ENCODE measurements at regions not wholly inside any gene's neighbourhood (a gene's known extent, or its start where the extent isn't known, plus 50 kb on each side); places are given as distances from the start of the nearest gene placed in this dataset.

DNA sequence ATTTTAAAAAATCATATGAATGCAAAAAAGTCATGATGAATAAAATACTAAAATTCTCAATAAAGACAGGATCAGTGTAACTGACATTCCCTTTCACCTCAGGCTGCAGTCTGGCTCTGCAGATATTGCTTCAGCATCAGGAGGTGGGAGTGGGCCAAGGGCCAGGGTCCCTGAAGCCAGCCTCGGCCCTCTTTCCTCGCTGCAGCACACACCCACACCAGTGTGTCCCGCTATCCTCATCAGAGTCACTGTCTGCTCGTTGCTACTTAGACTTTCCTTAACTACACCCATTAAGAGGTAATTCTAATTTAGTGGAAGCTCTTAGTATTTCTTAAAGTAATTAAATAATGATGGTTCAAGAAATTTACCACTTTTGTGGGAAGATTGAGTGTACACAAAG is 298.2 kb downstream of the UBE3D start:
- 87% methylated on average over 4 of the region's 4 CpGs for WGBS
- no peak for DNase-seq (ENCODE audit: low read depth in 6 of 9, low spot score in 9 of 9)
- H3K9me3 ChIP-seq (ENCODE audit: control insufficient read depth in 2 of 2, insufficient read depth in 1 of 2, low read length in 1 of 2) = no peaks in the 10 kb centered on the region
- no peaks in the 10 kb centered on the region for H3K4me1 ChIP-seq (ENCODE audit: control insufficient read depth in 2 of 2, insufficient read depth in 2 of 2, low read length in 2 of 2)
- no peak overlapping the region for H3K4me3 ChIP-seq (ENCODE audit: low read length in 2 of 2)
- no peak overlapping the region for H3K27ac ChIP-seq (ENCODE audit: low read depth in 1 of 2, low read length in 1 of 2)
- H3K27me3 ChIP-seq (ENCODE audit: control insufficient read depth in 2 of 2, insufficient read depth in 1 of 2, low read length in 1 of 2) = no peaks in the 10 kb centered on the region
- no peaks in the 10 kb centered on the region for H3K36me3 ChIP-seq (ENCODE audit: control insufficient read depth in 2 of 2, insufficient read depth in 2 of 2, low read length in 1 of 2)

DNA sequence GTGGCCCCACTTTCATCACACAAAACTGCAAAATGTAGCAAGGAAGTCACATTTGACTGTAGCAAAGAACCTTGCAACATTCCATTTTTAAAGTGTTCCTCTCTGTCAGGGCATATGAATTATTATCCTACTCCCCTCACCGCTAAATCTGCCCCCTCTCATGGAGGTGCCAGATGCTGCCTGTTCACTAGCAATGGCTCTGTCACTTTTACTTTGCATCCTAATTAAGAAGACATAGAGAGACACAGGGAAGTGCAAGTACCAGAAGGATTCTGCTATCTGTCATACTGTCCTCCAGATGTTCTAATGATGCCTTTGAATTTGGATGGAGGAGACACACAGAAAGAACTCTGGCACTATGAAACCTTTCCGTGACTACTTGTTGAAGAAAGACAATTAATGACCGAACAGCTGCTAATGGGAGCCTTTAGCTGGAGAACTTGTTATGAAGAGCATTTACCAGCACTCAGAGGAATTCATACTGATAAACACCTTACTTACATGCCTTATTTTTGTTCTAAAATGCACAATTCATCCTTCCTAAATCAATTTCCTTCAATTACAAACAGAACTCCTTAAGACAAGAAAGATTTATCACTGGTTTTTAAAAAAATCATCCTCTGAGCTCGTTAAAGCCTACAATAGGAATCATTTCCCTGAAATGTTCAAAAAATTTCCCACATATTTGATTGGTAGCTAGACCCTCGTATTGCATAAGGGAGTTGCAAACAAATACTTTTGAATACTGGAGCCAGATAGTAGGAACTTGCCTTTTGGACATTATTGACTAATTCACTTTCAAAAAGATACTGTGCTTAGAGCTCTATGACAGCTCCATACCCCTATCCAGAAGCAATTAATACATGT is 292.6 kb downstream of the UBE3D start:
- WGBS = 72% methylated on average over 5 of the region's 5 CpGs

DNA sequence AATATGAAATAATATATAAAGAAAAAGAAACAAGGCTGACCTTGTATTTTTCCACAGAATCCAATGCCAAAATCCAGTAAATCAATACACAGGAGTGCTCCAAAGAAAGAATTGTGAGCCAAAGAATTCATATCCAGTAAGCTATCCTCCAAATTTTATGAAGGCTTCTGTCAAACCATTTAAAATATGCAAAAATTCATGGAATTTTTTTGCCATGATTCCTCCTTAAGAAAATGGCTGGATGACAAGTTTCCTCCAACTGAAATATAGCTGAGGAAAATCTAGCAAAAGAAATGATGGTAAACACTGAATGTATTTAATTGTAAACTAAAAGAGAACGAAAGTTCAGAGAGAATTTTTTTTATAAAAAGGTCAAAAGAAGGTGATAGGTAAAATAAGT is 290.3 kb downstream of the UBE3D start:
- no peaks in the 10 kb centered on the region for H3K36me3 ChIP-seq (ENCODE audit: control insufficient read depth in 2 of 2, insufficient read depth in 2 of 2, low read length in 1 of 2)
- H3K27ac ChIP-seq (ENCODE audit: low read depth in 1 of 2, low read length in 1 of 2) = no peak overlapping the region
- H3K4me3 ChIP-seq (ENCODE audit: low read length in 2 of 2) = no peak overlapping the region
- H3K27me3 ChIP-seq (ENCODE audit: control insufficient read depth in 2 of 2, insufficient read depth in 1 of 2, low read length in 1 of 2) = no peaks in the 10 kb centered on the region
- no peak for DNase-seq (ENCODE audit: low read depth in 6 of 9, low spot score in 9 of 9)
- no peaks in the 10 kb centered on the region for H3K9me3 ChIP-seq (ENCODE audit: control insufficient read depth in 2 of 2, insufficient read depth in 1 of 2, low read length in 1 of 2)
- H3K4me1 ChIP-seq (ENCODE audit: control insufficient read depth in 2 of 2, insufficient read depth in 2 of 2, low read length in 2 of 2) = no peaks in the 10 kb centered on the region
- WGBS = 91% methylated on average over 1 of the region's 1 CpG

More for the DNA sequence above, 292.6 kb downstream of the UBE3D start:
- no peak for DNase-seq (ENCODE audit: low read depth in 6 of 9, low spot score in 9 of 9)
- Histone ChIP-seq H3K4me1 (ENCODE audit: control insufficient read depth in 2 of 2, insufficient read depth in 2 of 2, low read length in 2 of 2) (no peaks in the 10 kb centered on the region), H3K27me3 (ENCODE audit: control insufficient read depth in 2 of 2, insufficient read depth in 1 of 2, low read length in 1 of 2) (no peaks in the 10 kb centered on the region), H3K9me3 (ENCODE audit: control insufficient read depth in 2 of 2, insufficient read depth in 1 of 2, low read length in 1 of 2) (no peaks in the 10 kb centered on the region), H3K36me3 (ENCODE audit: control insufficient read depth in 2 of 2, insufficient read depth in 2 of 2, low read length in 1 of 2) (no peaks in the 10 kb centered on the region), H3K27ac (ENCODE audit: low read depth in 1 of 2, low read length in 1 of 2) (no peak overlapping the region), H3K4me3 (ENCODE audit: low read length in 2 of 2) (no peak overlapping the region)

DNA sequence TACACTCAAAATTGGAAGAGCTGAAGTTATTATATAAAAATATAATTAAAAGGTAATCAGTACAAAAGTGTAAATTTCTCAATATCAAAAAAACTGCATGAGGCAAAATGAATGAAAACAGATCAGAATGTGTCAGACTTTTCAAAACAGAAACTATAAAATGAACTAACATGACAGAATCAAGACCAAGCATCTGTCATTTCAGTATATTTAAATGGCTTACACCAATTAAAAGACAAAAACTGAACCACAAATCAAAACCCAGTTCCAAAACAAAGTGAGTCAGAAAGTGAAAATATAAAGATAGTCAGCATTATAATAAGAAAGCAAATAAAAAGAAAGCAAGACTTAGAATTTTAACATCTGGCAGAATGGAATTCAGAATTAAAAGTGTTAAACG is 289.7 kb downstream of the UBE3D start:
- H3K27ac ChIP-seq (ENCODE audit: low read depth in 1 of 2, low read length in 1 of 2) = no peak overlapping the region
- H3K36me3 ChIP-seq (ENCODE audit: control insufficient read depth in 2 of 2, insufficient read depth in 2 of 2, low read length in 1 of 2) = no peaks in the 10 kb centered on the region
- 80% methylated on average over 1 of the region's 1 CpG for WGBS

DNA sequence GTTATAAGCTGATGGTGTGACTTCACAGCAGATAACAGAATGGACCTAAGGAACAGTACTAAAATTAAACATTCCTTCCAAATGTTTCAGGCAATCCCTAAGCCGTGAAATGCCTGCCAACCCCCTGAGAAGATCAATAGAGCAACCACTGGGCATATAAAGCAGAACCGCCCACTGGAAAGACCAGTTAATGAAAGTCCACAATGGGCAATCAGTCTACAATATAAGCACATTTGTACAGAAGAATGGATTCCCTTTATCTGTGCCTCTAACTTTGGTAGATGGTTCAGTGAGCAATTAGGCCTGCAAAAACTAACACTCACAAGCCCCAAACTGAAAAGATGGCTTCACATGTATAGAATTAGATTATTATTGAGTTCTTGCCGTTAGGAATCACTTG is 286.6 kb downstream of the UBE3D start:
- 83% methylated on average over 3 of the region's 3 CpGs for WGBS
- DNase-seq (ENCODE audit: low read depth in 6 of 9, low spot score in 9 of 9) = no peak

More for the DNA sequence above, 289.7 kb downstream of the UBE3D start:
- Histone ChIP-seq H3K4me3 (ENCODE audit: low read length in 2 of 2) (no peak overlapping the region), H3K4me1 (ENCODE audit: control insufficient read depth in 2 of 2, insufficient read depth in 2 of 2, low read length in 2 of 2) (no peaks in the 10 kb centered on the region), H3K9me3 (ENCODE audit: control insufficient read depth in 2 of 2, insufficient read depth in 1 of 2, low read length in 1 of 2) (no peaks in the 10 kb centered on the region), H3K27me3 (ENCODE audit: control insufficient read depth in 2 of 2, insufficient read depth in 1 of 2, low read length in 1 of 2) (no peaks in the 10 kb centered on the region)
- DNase-seq (ENCODE audit: low read depth in 6 of 9, low spot score in 9 of 9) = no peak

DNA sequence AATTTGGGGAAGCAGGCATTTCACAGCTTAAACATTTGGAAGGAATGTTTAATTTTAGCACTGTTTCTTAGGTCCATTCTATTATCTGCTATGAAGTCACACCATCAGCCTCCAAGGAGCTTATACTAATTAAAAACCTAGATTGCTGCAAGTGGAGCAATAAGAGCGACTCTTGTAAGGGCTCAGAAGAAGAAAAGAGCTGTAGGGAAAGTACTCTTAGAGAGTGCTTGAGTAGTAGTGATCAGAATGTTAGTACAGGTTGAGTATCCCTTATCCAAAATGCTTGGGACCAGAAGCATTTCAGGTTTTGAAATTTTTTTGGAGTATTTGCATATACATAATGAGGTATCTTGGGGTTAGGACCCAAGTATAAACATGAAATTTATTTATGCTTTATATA is 285.3 kb downstream of the UBE3D start:
- no peak for DNase-seq (ENCODE audit: low read depth in 6 of 9, low spot score in 9 of 9)
- Histone ChIP-seq H3K27me3 (ENCODE audit: control insufficient read depth in 2 of 2, insufficient read depth in 1 of 2, low read length in 1 of 2) (no peaks in the 10 kb centered on the region), H3K9me3 (ENCODE audit: control insufficient read depth in 2 of 2, insufficient read depth in 1 of 2, low read length in 1 of 2) (no peaks in the 10 kb centered on the region), H3K27ac (ENCODE audit: low read depth in 1 of 2, low read length in 1 of 2) (no peak overlapping the region), H3K4me1 (ENCODE audit: control insufficient read depth in 2 of 2, insufficient read depth in 2 of 2, low read length in 2 of 2) (no peaks in the 10 kb centered on the region), H3K36me3 (ENCODE audit: control insufficient read depth in 2 of 2, insufficient read depth in 2 of 2, low read length in 1 of 2) (no peaks in the 10 kb centered on the region), H3K4me3 (ENCODE audit: low read length in 2 of 2) (no peak overlapping the region)
- WGBS = 72% methylated on average over 1 of the region's 1 CpG

More for the DNA sequence above, 286.6 kb downstream of the UBE3D start:
- H3K4me1 ChIP-seq (ENCODE audit: control insufficient read depth in 2 of 2, insufficient read depth in 2 of 2, low read length in 2 of 2) = no peaks in the 10 kb centered on the region
- H3K27ac ChIP-seq (ENCODE audit: low read depth in 1 of 2, low read length in 1 of 2) = no peak overlapping the region
- no peaks in the 10 kb centered on the region for H3K27me3 ChIP-seq (ENCODE audit: control insufficient read depth in 2 of 2, insufficient read depth in 1 of 2, low read length in 1 of 2)
- no peaks in the 10 kb centered on the region for H3K36me3 ChIP-seq (ENCODE audit: control insufficient read depth in 2 of 2, insufficient read depth in 2 of 2, low read length in 1 of 2)
- H3K9me3 ChIP-seq (ENCODE audit: control insufficient read depth in 2 of 2, insufficient read depth in 1 of 2, low read length in 1 of 2) = no peaks in the 10 kb centered on the region
- no peak overlapping the region for H3K4me3 ChIP-seq (ENCODE audit: low read length in 2 of 2)

DNA sequence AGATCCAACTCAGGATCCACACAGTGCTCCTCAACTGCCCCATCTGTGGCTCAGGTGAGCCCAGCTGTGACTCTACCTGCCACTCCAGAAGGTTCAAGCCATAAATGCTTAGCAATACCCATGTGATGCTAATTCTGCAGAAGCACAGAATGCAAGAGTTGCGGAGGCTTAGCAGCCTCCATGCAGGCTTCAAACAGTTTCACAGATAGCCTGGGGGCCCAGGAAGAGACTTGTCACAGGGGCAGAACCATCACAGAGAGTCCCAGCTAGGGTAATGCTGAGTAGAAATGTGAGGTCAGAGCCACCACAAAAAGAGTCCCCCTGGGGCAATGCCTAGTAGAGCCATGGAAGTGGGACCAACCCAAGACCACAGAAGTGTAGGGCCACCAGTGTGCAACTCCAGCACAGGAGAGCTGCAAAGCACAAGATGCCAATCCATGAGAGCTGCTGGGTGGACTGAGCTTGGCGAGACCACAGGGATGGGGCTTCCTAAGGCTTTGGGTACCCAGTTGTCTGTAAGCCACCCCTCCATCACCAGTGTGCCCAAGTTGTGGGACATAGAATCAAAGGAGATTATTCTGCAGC is 283.9 kb downstream of the UBE3D start:
- H3K27ac ChIP-seq (ENCODE audit: low read depth in 1 of 2, low read length in 1 of 2) = no peak overlapping the region
- H3K27me3 ChIP-seq (ENCODE audit: control insufficient read depth in 2 of 2, insufficient read depth in 1 of 2, low read length in 1 of 2) = no peaks in the 10 kb centered on the region
- no peaks in the 10 kb centered on the region for H3K4me1 ChIP-seq (ENCODE audit: control insufficient read depth in 2 of 2, insufficient read depth in 2 of 2, low read length in 2 of 2)
- no peaks in the 10 kb centered on the region for H3K9me3 ChIP-seq (ENCODE audit: control insufficient read depth in 2 of 2, insufficient read depth in 1 of 2, low read length in 1 of 2)
- WGBS = 93% methylated on average over 2 of the region's 2 CpGs
- DNase-seq (ENCODE audit: low read depth in 6 of 9, low spot score in 9 of 9) = no peak
- H3K36me3 ChIP-seq (ENCODE audit: control insufficient read depth in 2 of 2, insufficient read depth in 2 of 2, low read length in 1 of 2) = no peaks in the 10 kb centered on the region
- H3K4me3 ChIP-seq (ENCODE audit: low read length in 2 of 2) = no peak overlapping the region

DNA sequence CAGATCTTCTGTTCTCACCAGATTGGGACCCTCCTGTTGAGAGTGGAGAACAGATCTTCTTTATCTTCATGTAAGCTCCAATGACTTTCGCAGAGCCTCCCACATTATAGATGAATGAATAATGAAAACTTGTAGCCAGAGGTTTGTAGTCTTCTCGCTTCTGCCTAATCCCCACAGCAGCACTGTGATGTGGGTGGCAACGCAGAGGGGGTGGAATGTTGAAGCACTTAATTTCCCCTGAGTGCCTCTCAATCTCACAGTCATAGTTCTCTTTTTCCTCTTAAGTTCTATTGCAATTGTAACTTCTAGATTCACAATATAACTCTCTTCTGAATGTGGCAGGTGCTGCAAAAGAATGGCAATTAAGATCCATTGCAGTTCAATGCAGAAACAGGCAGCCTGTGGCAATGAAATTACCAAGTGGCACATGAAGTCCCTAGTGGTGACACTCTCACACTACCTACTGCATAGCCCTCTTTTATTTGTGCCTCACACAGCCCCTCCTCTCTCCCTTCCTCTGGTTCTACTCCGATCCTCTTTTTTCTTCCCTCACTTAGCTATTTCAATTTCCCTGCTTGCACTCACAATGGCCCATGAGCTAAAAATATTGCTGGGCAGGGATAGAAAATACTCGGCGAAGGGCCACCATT is 281.9 kb downstream of the UBE3D start:
- Histone ChIP-seq H3K27ac (ENCODE audit: low read depth in 1 of 2, low read length in 1 of 2) (no peak overlapping the region), H3K9me3 (ENCODE audit: control insufficient read depth in 2 of 2, insufficient read depth in 1 of 2, low read length in 1 of 2) (no peaks in the 10 kb centered on the region), H3K27me3 (ENCODE audit: control insufficient read depth in 2 of 2, insufficient read depth in 1 of 2, low read length in 1 of 2) (no peaks in the 10 kb centered on the region), H3K4me1 (ENCODE audit: control insufficient read depth in 2 of 2, insufficient read depth in 2 of 2, low read length in 2 of 2) (no peaks in the 10 kb centered on the region), H3K4me3 (ENCODE audit: low read length in 2 of 2) (no peak overlapping the region), H3K36me3 (ENCODE audit: control insufficient read depth in 2 of 2, insufficient read depth in 2 of 2, low read length in 1 of 2) (no peaks in the 10 kb centered on the region)
- WGBS = 73% methylated on average over 6 of the region's 6 CpGs
- DNase-seq (ENCODE audit: low read depth in 6 of 9, low spot score in 9 of 9) = no peak

DNA sequence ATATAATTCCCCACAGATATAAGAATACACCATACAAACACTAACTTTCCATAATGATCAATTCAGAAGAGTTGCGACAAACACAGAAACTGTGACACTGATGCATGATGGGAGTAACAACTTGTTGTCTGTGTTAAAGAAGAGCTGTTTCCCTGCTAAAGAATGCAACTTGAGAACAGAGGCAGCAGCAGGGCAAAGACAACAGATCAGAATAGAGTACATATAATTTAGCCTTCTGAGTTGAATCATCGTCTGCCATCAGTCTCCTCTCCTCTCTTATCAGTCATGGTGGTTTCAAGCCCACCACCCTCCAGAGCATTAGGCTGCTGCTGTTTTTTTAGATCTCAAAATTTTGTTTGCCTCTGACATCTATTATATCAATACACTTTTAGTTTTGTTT is 280.4 kb downstream of the UBE3D start:
- Histone ChIP-seq H3K4me1 (ENCODE audit: control insufficient read depth in 2 of 2, insufficient read depth in 2 of 2, low read length in 2 of 2) (no peaks in the 10 kb centered on the region), H3K4me3 (ENCODE audit: low read length in 2 of 2) (no peak overlapping the region), H3K9me3 (ENCODE audit: control insufficient read depth in 2 of 2, insufficient read depth in 1 of 2, low read length in 1 of 2) (peaks cover 0 to 2% of the 10 kb centered on the region in 2 donors), H3K27ac (ENCODE audit: low read depth in 1 of 2, low read length in 1 of 2) (no peak overlapping the region), H3K27me3 (ENCODE audit: control insufficient read depth in 2 of 2, insufficient read depth in 1 of 2, low read length in 1 of 2) (no peaks in the 10 kb centered on the region), H3K36me3 (ENCODE audit: control insufficient read depth in 2 of 2, insufficient read depth in 2 of 2, low read length in 1 of 2) (no peaks in the 10 kb centered on the region)
- 92% methylated on average over 2 of the region's 2 CpGs for WGBS
- no peak for DNase-seq (ENCODE audit: low read depth in 6 of 9, low spot score in 9 of 9)

Data from thymus (tissue), 11 donors.